Liver (tissue), 8 donors: ENCODE measurements at regions not wholly inside any gene's neighbourhood (a gene's known extent, or its start where the extent isn't known, plus 50 kb on each side); places are given as distances from the start of the nearest gene placed in this dataset.

Source experiments
- DNase-seq: peaks from one replicate; pipeline ENCODE4 v3.0.0-alpha.2; 2017; ENCODE audit warnings: low spot score
- H3K27ac ChIP-seq, 2 donors: one replicate each; pipeline ENCODE4 v1.7.0; 2013; ENCODE audit warnings: inconsistent platforms in 2 of 2, low read length in 2 of 2, control low read depth in 1 of 2, low read depth in 1 of 2, mild to moderate bottlenecking in 1 of 2
- H3K27me3 ChIP-seq, 4 donors: one replicate each; pipeline versions ENCODE4 v1.6.1 to v1.7.0; 2013; ENCODE audit warnings: low read length in 3 of 4, inconsistent platforms in 1 of 4, mild to moderate bottlenecking in 1 of 4, moderate library complexity in 1 of 4; ENCODE audit not compliant: control insufficient read depth in 4 of 4, insufficient read depth in 4 of 4
- H3K36me3 ChIP-seq, 4 donors: one replicate each; pipeline versions ENCODE4 v1.6.1 to v1.7.0; 2013; ENCODE audit warnings: low read length in 3 of 4, mild to moderate bottlenecking in 3 of 4, low read depth in 1 of 4, moderate library complexity in 1 of 4; ENCODE audit not compliant: control insufficient read depth in 4 of 4, insufficient read depth in 3 of 4
- H3K4me1 ChIP-seq, 4 donors: one replicate each; pipeline versions ENCODE4 v1.6.1 to v1.7.0; 2013; ENCODE audit warnings: low read length in 3 of 4, mild to moderate bottlenecking in 3 of 4, moderate library complexity in 1 of 4; ENCODE audit not compliant: control insufficient read depth in 4 of 4, insufficient read depth in 4 of 4
- H3K4me3 ChIP-seq, 3 donors: one replicate each; pipeline versions ENCODE4 v1.6.1 to v1.7.0; 2013; ENCODE audit warnings: low read length in 3 of 3, control low read depth in 1 of 3, low read depth in 1 of 3, mild to moderate bottlenecking in 1 of 3
- H3K9ac ChIP-seq, 2 donors: one replicate each; pipeline ENCODE4 v1.7.0; 2013; ENCODE audit warnings: low read length in 2 of 2, mild to moderate bottlenecking in 2 of 2, moderate library complexity in 2 of 2, control low read depth in 1 of 2, low read depth in 1 of 2
- H3K9me3 ChIP-seq, 4 donors: one replicate each; pipeline versions ENCODE4 v1.6.1 to v1.7.0; 2013; ENCODE audit warnings: low read length in 3 of 4; ENCODE audit not compliant: control insufficient read depth in 4 of 4
- CTCF ChIP-seq: fragments of 150-350 bp; IDR thresholded peaks from 2 replicates; pipeline ENCODE4 v1.5.1; 2017; ENCODE audit warnings: improper control_type of control experiment, low read depth, low read length; ENCODE audit not compliant: missing input control
- EGR1 ChIP-seq, 2 donors: IDR thresholded peaks; 2 replicates each; pipeline ENCODE4 v1.6.1; 2016 to 2018; ENCODE audit warnings: antibody characterized with exemption in 2 of 2, low read depth in 2 of 2
- FOXA1 ChIP-seq: IDR thresholded peaks from 2 replicates; pipeline ENCODE4 v1.6.1; 2016; ENCODE audit warnings: antibody characterized with exemption
- FOXA2 ChIP-seq: IDR thresholded peaks from 2 replicates; pipeline ENCODE4 v1.6.1; 2016; ENCODE audit warnings: antibody characterized with exemption
- GABPA ChIP-seq, 2 donors: IDR thresholded peaks in 1 of 2; conservative IDR thresholded peaks in 1 of 2; 2 replicates each; pipeline ENCODE4 v1.6.1; 2016; ENCODE audit warnings: antibody characterized with exemption in 2 of 2, mild to moderate bottlenecking in 1 of 2, moderate library complexity in 1 of 2
- HNF4A ChIP-seq, 2 donors: conservative IDR thresholded peaks; 2 replicates each; pipeline ENCODE4 v1.6.1; 2016; ENCODE audit warnings: antibody characterized with exemption in 2 of 2, mild to moderate bottlenecking in 2 of 2
- JUND ChIP-seq, 2 donors: IDR thresholded peaks; 2 replicates each; pipeline ENCODE4 v1.6.1; 2016; ENCODE audit warnings: antibody characterized with exemption in 2 of 2
- MAX ChIP-seq: IDR thresholded peaks from 2 replicates; pipeline ENCODE4 v1.6.1; 2016; ENCODE audit warnings: antibody characterized with exemption
- NR2F2 ChIP-seq: IDR thresholded peaks from 2 replicates; pipeline ENCODE4 v1.6.1; 2016; ENCODE audit warnings: antibody characterized with exemption
- RAD21 ChIP-seq, 2 donors: IDR thresholded peaks; 2 replicates each; pipeline ENCODE4 v1.6.1; 2016; ENCODE audit warnings: antibody characterized with exemption in 2 of 2, mild to moderate bottlenecking in 2 of 2
- RXRA ChIP-seq, 2 donors: IDR thresholded peaks; 2 replicates each; pipeline ENCODE4 v1.6.1; 2017 to 2018; ENCODE audit warnings: antibody characterized with exemption in 2 of 2, mild to moderate bottlenecking in 1 of 2
- SP1 ChIP-seq: IDR thresholded peaks from 2 replicates; pipeline ENCODE4 v1.6.1; 2018; ENCODE audit warnings: antibody characterized with exemption, mild to moderate bottlenecking
- YY1 ChIP-seq: IDR thresholded peaks from 2 replicates; pipeline ENCODE4 v1.6.1; 2016; ENCODE audit warnings: antibody characterized with exemption, mild to moderate bottlenecking
- ZBTB33 ChIP-seq: IDR thresholded peaks from 2 replicates; pipeline ENCODE4 v1.6.1; 2016; ENCODE audit warnings: antibody characterized with exemption
- WGBS: extraction: QIAGEN DNeasy Blood & Tissue Kit; methylation state at CpG from one replicate; pipeline ENCODE4 v1.1.7; 2013; 5-methylcytosine and 5-hydroxymethylcytosine counted together
- TF ChIP-seq, protein P1 (sequence below): IDR thresholded peaks from 2 replicates; pipeline ENCODE4 v1.6.1; 2016; ENCODE audit warnings: antibody characterized with exemption
- donor health status: healthy.
- donor health status: healthy.
- donor health status: healthy.
- donor health status: healthy.
- donor health status: healthy.

- 75% methylated on average over 3 of the region's 3 CpGs for WGBS
- Histone ChIP-seq H3K36me3 (no peaks in the 10 kb centered on the region), H3K4me3 (no peak overlapping the region), H3K9me3 (no peaks in the 10 kb centered on the region), H3K9ac (no peak overlapping the region), H3K27ac (no peak overlapping the region), H3K27me3 (no peaks in the 10 kb centered on the region), H3K4me1 (no peaks in the 10 kb centered on the region)
- no peak for TF ChIP-seq GABPA (IDR thresholded peaks at IDR 0.05 in 1 of 2, conservative IDR thresholded peaks at IDR 0.05 in 1 of 2)
- TF ChIP-seq FOXA1, result no peak
- no peak for TF ChIP-seq YY1
- TF ChIP-seq RAD21 (IDR thresholded peaks at IDR 0.05), result no peak
- no peak for DNase-seq
These were observed 203.7 kb upstream of the NWD2 start for GRCh38 chr4:37040816-37041215.

DNA sequence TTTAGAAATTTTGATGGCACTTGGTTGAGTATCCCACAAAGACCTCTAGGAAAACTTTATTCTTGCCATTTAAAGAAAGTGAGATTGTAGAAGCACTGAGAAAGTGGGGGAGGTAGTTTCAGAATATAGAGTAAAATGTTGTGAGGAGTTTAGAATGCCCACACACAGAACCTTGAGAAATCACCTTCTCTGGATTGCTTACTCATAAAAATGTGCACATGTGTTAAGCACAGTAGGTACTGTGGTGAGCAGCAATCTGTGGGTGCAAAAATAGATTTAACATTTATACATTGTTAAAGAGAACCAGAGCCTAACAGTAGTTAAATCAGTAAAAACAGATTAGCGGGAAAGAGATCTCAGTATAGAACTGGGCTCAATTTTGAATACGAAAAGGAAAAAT lies 201.2 kb upstream of the NWD2 start:
- Histone ChIP-seq H3K9ac (no peak overlapping the region), H3K4me3 (no peak overlapping the region), H3K27me3 (no peaks in the 10 kb centered on the region), H3K27ac (no peak overlapping the region), H3K4me1 (no peaks in the 10 kb centered on the region), H3K9me3 (no peaks in the 10 kb centered on the region), H3K36me3 (no peaks in the 10 kb centered on the region)
- WGBS, result 91% methylated on average over 2 of the region's 2 CpGs
- TF ChIP-seq, protein P1, sequence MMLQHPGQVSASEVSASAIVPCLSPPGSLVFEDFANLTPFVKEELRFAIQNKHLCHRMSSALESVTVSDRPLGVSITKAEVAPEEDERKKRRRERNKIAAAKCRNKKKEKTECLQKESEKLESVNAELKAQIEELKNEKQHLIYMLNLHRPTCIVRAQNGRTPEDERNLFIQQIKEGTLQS, result no peak
- TF ChIP-seq RXRA (IDR thresholded peaks at IDR 0.05), result no peak
- no peak for TF ChIP-seq MAX
- TF ChIP-seq YY1, result no peak
- TF ChIP-seq FOXA1, result no peak
- TF ChIP-seq CTCF, result no peak
- no peak for TF ChIP-seq HNF4A (conservative IDR thresholded peaks at IDR 0.05)
- TF ChIP-seq GABPA (IDR thresholded peaks at IDR 0.05 in 1 of 2, conservative IDR thresholded peaks at IDR 0.05 in 1 of 2), result no peak
- TF ChIP-seq ZBTB33, result no peak
- no peak for TF ChIP-seq NR2F2
- no peak for TF ChIP-seq JUND (IDR thresholded peaks at IDR 0.05)
- TF ChIP-seq FOXA2, result no peak
- DNase-seq, result no peak

DNA sequence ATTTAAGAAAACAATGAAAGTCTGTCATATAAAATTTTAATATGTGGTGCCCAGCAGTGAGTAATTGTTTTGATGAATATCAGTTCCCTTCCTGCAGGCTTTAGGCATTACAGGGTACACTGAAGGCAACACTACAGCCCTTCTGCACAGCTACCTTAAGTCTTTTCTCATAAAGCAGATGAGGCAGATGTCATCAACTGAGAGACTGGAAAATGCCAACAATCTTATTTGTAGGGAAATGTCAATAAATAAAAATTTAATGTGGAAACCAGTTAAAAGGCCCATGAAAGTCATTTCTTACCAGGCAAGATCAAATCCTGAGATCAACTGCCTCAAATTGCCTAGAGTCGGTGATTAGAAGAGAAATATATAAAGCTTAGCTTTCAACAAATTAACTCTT lies 193.4 kb upstream of the NWD2 start:
- Histone ChIP-seq H3K36me3 (no peaks in the 10 kb centered on the region), H3K4me1 (no peaks in the 10 kb centered on the region), H3K9me3 (no peaks in the 10 kb centered on the region), H3K9ac (no peak overlapping the region), H3K27ac (no peak overlapping the region), H3K27me3 (peaks cover 0 to under 1% (median 0%) of the 10 kb centered on the region in 4 donors), H3K4me3 (no peak overlapping the region)
- TF ChIP-seq GABPA (IDR thresholded peaks at IDR 0.05 in 1 of 2, conservative IDR thresholded peaks at IDR 0.05 in 1 of 2), result no peak
- TF ChIP-seq RAD21 (IDR thresholded peaks at IDR 0.05), result no peak
- TF ChIP-seq YY1, result no peak
- TF ChIP-seq EGR1 (IDR thresholded peaks at IDR 0.05; ENCODE audit: low read depth in 2 of 2), result no peak
- no peak for TF ChIP-seq FOXA2
- TF ChIP-seq SP1, result no peak
- TF ChIP-seq HNF4A (conservative IDR thresholded peaks at IDR 0.05), result no peak
- TF ChIP-seq, protein P1, result no peak
- TF ChIP-seq RXRA (IDR thresholded peaks at IDR 0.05), result no peak
- TF ChIP-seq ZBTB33, result no peak
- TF ChIP-seq JUND (IDR thresholded peaks at IDR 0.05), result no peak
- no peak for DNase-seq
- WGBS, result 76% methylated on average over 1 of the region's 1 CpG
